Neural cell (in vitro differentiated cells): ENCODE measurements at regions not wholly inside any gene's neighbourhood (a gene's known extent, or its start where the extent isn't known, plus 50 kb on each side); places are given as distances from the start of the nearest gene placed in this dataset.
"Not testable (repeated sequence)": the region's sequence is repeated elsewhere in the genome, so short reads cannot be mapped to it uniquely, and the experiment has no call there.

Experiments
- CTCF ChIP-seq: fragments of 450-650 bp; IDR thresholded peaks from 2 replicates; pipeline ENCODE4 v1.5.1; 2014; ENCODE audit warnings: antibody characterized with exemption, mild to moderate bottlenecking, moderate library complexity; ENCODE audit not compliant: poor library complexity, severe bottlenecking
- EP300 ChIP-seq: fragments of 450-650 bp; conservative IDR thresholded peaks from 2 replicates; pipeline ENCODE4 v1.6.1; 2014; ENCODE audit warnings: antibody characterized with exemption, mild to moderate bottlenecking, moderate library complexity; ENCODE audit not compliant: poor library complexity, severe bottlenecking
- EZH2 ChIP-seq: fragments of 200-600, 300-800 bp; shearing (Covaris generic), sonication (generic); IDR thresholded peaks from 2 replicates; pipeline ENCODE4 v1.6.1; 2014; ENCODE audit warnings: antibody characterized with exemption, low read length, borderline replicate concordance, mild to moderate bottlenecking; ENCODE audit not compliant: insufficient read depth, poor library complexity, severe bottlenecking
- POLR2AphosphoS5 ChIP-seq: IDR thresholded peaks from 2 replicates; pipeline ENCODE4 v1.6.1; 2012
- RAD21 ChIP-seq: fragments of 450-650 bp; conservative IDR thresholded peaks from 2 replicates; pipeline ENCODE4 v1.6.1; 2014; ENCODE audit warnings: antibody characterized with exemption, mild to moderate bottlenecking, moderate library complexity
- SMC3 ChIP-seq: fragments of 450-650 bp; conservative IDR thresholded peaks from 2 replicates; pipeline ENCODE4 v1.6.1; 2014; ENCODE audit warnings: antibody characterized with exemption, mild to moderate bottlenecking, moderate library complexity; ENCODE audit not compliant: poor library complexity
- TF ChIP-seq, protein P1 (sequence below): IDR thresholded peaks from 2 replicates; pipeline ENCODE4 v1.6.1; 2012; ENCODE audit warnings: borderline replicate concordance

DNA sequence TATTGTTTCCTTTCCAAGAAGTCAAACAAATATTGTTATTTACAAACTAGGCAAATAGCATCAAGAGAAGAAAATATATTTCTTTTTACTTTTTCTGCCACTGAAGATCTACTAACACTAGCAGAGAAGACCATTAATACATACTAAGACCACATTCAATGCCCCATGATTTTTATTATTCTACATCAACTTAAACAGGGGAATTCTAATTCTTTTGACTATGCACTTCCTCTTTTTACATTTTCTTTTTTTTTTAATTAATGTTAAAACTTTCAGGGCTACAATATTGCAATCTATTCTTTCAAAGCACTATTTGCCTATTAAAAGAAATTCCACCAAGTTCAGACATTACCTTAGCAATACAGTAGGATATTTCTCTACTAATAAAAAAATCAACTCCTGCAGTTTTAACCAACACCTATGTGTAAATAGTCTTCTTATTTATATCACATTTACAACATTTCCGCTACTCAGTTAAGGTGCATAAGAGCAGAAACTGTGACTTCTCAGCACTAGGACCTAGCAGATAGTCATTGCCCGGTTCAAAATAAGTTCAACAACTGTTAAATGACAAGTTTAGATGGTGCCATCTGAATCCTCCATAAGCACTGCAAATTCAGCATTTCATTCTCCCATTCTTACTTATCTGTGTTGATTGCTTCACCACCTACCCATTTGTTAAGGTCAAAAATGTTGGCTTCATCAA is 513.5 kb downstream of the TTLL7 start:
- TF ChIP-seq SMC3, POLR2AphosphoS5, EP300, CTCF, RAD21, EZH2: not testable (repeated sequence)
- TF ChIP-seq, protein P1, sequence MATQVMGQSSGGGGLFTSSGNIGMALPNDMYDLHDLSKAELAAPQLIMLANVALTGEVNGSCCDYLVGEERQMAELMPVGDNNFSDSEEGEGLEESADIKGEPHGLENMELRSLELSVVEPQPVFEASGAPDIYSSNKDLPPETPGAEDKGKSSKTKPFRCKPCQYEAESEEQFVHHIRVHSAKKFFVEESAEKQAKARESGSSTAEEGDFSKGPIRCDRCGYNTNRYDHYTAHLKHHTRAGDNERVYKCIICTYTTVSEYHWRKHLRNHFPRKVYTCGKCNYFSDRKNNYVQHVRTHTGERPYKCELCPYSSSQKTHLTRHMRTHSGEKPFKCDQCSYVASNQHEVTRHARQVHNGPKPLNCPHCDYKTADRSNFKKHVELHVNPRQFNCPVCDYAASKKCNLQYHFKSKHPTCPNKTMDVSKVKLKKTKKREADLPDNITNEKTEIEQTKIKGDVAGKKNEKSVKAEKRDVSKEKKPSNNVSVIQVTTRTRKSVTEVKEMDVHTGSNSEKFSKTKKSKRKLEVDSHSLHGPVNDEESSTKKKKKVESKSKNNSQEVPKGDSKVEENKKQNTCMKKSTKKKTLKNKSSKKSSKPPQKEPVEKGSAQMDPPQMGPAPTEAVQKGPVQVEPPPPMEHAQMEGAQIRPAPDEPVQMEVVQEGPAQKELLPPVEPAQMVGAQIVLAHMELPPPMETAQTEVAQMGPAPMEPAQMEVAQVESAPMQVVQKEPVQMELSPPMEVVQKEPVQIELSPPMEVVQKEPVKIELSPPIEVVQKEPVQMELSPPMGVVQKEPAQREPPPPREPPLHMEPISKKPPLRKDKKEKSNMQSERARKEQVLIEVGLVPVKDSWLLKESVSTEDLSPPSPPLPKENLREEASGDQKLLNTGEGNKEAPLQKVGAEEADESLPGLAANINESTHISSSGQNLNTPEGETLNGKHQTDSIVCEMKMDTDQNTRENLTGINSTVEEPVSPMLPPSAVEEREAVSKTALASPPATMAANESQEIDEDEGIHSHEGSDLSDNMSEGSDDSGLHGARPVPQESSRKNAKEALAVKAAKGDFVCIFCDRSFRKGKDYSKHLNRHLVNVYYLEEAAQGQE: not testable (repeated sequence)
